ENCODE measurements at regions not wholly inside any gene's neighbourhood (a gene's known extent, or its start where the extent isn't known, plus 50 kb on each side); places are given as distances from the start of the nearest gene placed in this dataset.

GRCh38 chr10:57715233-57715632 lies 552.5 kb downstream of the IPMK start:
- Histone ChIP-seq H3K9me3 (replicated peaks; ENCODE audit: control insufficient read depth, insufficient read depth, low read length) (no peaks in the 10 kb centered on the region), H3K79me2 (ENCODE audit: control insufficient read depth, insufficient read depth, low read length) (no peaks in the 10 kb centered on the region), H3K4me3 (no peak overlapping the region), H4K20me1 (ENCODE audit: control insufficient read depth, insufficient read depth) (no peaks in the 10 kb centered on the region), H3K27me3 (replicated peaks in 1 of 2; ENCODE audit: control insufficient read depth in 2 of 2, insufficient read depth in 2 of 2, low read length in 1 of 2) (no peaks in the 10 kb centered on the region), H2AFZ (ENCODE audit: control insufficient read depth, low read depth, low read length) (no peak overlapping the region), H3K9ac (ENCODE audit: control insufficient read depth, insufficient read depth, low read length) (no peak overlapping the region), H3K4me1 (ENCODE audit: control insufficient read depth, insufficient read depth, low read length) (no peaks in the 10 kb centered on the region), H3K36me3 (ENCODE audit: control insufficient read depth in 2 of 2, insufficient read depth in 2 of 2, low read length in 1 of 2) (no peaks in the 10 kb centered on the region), H3K4me2 (ENCODE audit: control insufficient read depth, insufficient read depth) (no peak overlapping the region), H3K27ac (ENCODE audit: control insufficient read depth, insufficient read depth) (no peak overlapping the region)
- POLR2A ChIA-PET = no interaction called here
- RAD21 ChIA-PET (ENCODE audit: unreplicated experiment) = no interaction called here
- DNase-seq (ENCODE audit: low read depth, low spot score) = no peak
- ATAC-seq = no peak
- CTCF ChIA-PET = no interaction called here
- TF ChIP-seq MYB (IDR thresholded peaks at IDR 0.05; ENCODE audit: borderline replicate concordance, low read depth, low read length) = no peak
- TF ChIP-seq STAT1 (conservative IDR thresholded peaks at IDR 0.05) = no peak
- TF ChIP-seq ZNF24 (IDR thresholded peaks at IDR 0.05) = no peak
- TF ChIP-seq POLR2A (IDR thresholded peaks at IDR 0.05; ENCODE audit: low read depth, low read length) = no peak
- TF ChIP-seq TAF1 (IDR thresholded peaks at IDR 0.05; ENCODE audit: borderline replicate concordance, low read depth, low read length) = no peak
- no peak for TF ChIP-seq RELB (IDR thresholded peaks at IDR 0.05; ENCODE audit: low read depth)
- TF ChIP-seq SIX5 (IDR thresholded peaks at IDR 0.05; ENCODE audit: low read depth, low read length, severe bottlenecking) = no peak
- no peak for TF ChIP-seq JUNB (IDR thresholded peaks at IDR 0.05)
- 38% methylated on average over 2 of the region's 2 CpGs for WGBS (ENCODE audit: insufficient coverage, insufficient replicate concordance, low lambda C conversion rate, missing lambda C conversion rate)
- intact Hi-C loops (cut with micrococcal nuclease; ENCODE audit: unreplicated experiment) = no loop called here
- no peak for FAIRE-seq
- BruUV-seq (replicated peaks) = no TSS peak
- in situ Hi-C loops (cut with MboI) = loop anchor here (25.0 kb wide), 1 partner anchor 103 kb away; no protein-coding TSS in a partner anchor
- SMC1A ChIA-PET (ENCODE audit: uncharacterized antibody, unreplicated experiment) = interaction anchor here (0.6 to 0.7 kb wide), 2 partner anchors 107 to 438 kb away, joined by 3 read pairs; no protein-coding TSS in a partner anchor

GRCh38 chr10:57707300-57707658 lies 560.4 kb downstream of the IPMK start:
- POLR2A ChIA-PET = no interaction called here
- in situ Hi-C loops (cut with MboI) = loop anchor here (25.0 kb wide), 1 partner anchor 95 kb away; no protein-coding TSS in a partner anchor

More at GRCh38 chr10:57707300-57707658, 560.4 kb downstream of the IPMK start:
- RAD21 ChIA-PET (ENCODE audit: unreplicated experiment) = no interaction called here
- Histone ChIP-seq H3K79me2 (ENCODE audit: control insufficient read depth, insufficient read depth, low read length) (no peaks in the 10 kb centered on the region), H3K4me2 (ENCODE audit: control insufficient read depth, insufficient read depth) (no peak overlapping the region), H3K9me3 (replicated peaks; ENCODE audit: control insufficient read depth, insufficient read depth, low read length) (no peaks in the 10 kb centered on the region), H3K27ac (ENCODE audit: control insufficient read depth, insufficient read depth) (no peak overlapping the region), H3K4me3 (no peak overlapping the region), H3K4me1 (ENCODE audit: control insufficient read depth, insufficient read depth, low read length) (no peaks in the 10 kb centered on the region), H3K27me3 (replicated peaks in 1 of 2; ENCODE audit: control insufficient read depth in 2 of 2, insufficient read depth in 2 of 2, low read length in 1 of 2) (no peaks in the 10 kb centered on the region), H3K9ac (ENCODE audit: control insufficient read depth, insufficient read depth, low read length) (no peak overlapping the region), H4K20me1 (ENCODE audit: control insufficient read depth, insufficient read depth) (no peaks in the 10 kb centered on the region), H3K36me3 (ENCODE audit: control insufficient read depth in 2 of 2, insufficient read depth in 2 of 2, low read length in 1 of 2) (no peaks in the 10 kb centered on the region), H2AFZ (ENCODE audit: control insufficient read depth, low read depth, low read length) (no peak overlapping the region)
- DNase-seq (ENCODE audit: low read depth, low spot score) (no peak), FAIRE-seq (no peak), ATAC-seq (no peak)
- CTCF ChIA-PET = no interaction called here
- TF ChIP-seq BHLHE40 (IDR thresholded peaks at IDR 0.05; ENCODE audit: borderline replicate concordance in 1 of 2, low read depth in 2 of 2, low read length in 1 of 2) (no peak), SUZ12 (IDR thresholded peaks at IDR 0.05; ENCODE audit: unreplicated experiment) (no peak), RB1 (IDR thresholded peaks at IDR 0.05; ENCODE audit: borderline replicate concordance) (no peak), CHD1 (IDR thresholded peaks at IDR 0.05; ENCODE audit: low read depth, low read length) (no peak), WRNIP1 (IDR thresholded peaks at IDR 0.05; ENCODE audit: borderline replicate concordance, low read depth, low read length) (no peak)
- TF ChIP-seq, protein P1, sequence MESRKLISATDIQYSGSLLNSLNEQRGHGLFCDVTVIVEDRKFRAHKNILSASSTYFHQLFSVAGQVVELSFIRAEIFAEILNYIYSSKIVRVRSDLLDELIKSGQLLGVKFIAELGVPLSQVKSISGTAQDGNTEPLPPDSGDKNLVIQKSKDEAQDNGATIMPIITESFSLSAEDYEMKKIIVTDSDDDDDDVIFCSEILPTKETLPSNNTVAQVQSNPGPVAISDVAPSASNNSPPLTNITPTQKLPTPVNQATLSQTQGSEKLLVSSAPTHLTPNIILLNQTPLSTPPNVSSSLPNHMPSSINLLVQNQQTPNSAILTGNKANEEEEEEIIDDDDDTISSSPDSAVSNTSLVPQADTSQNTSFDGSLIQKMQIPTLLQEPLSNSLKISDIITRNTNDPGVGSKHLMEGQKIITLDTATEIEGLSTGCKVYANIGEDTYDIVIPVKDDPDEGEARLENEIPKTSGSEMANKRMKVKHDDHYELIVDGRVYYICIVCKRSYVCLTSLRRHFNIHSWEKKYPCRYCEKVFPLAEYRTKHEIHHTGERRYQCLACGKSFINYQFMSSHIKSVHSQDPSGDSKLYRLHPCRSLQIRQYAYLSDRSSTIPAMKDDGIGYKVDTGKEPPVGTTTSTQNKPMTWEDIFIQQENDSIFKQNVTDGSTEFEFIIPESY (IDR thresholded peaks at IDR 0.05) = no peak
- TF ChIP-seq, protein P2, sequence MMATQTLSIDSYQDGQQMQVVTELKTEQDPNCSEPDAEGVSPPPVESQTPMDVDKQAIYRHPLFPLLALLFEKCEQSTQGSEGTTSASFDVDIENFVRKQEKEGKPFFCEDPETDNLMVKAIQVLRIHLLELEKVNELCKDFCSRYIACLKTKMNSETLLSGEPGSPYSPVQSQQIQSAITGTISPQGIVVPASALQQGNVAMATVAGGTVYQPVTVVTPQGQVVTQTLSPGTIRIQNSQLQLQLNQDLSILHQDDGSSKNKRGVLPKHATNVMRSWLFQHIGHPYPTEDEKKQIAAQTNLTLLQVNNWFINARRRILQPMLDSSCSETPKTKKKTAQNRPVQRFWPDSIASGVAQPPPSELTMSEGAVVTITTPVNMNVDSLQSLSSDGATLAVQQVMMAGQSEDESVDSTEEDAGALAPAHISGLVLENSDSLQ (IDR thresholded peaks at IDR 0.05) = no peak
- intact Hi-C loops (cut with micrococcal nuclease; ENCODE audit: unreplicated experiment) = no loop called here
- no TSS peak for BruUV-seq (replicated peaks)
- SMC1A ChIA-PET (ENCODE audit: uncharacterized antibody, unreplicated experiment) = no interaction called here
- WGBS (ENCODE audit: insufficient coverage, insufficient replicate concordance, low lambda C conversion rate, missing lambda C conversion rate) = 0% methylated on average over 2 of the region's 2 CpGs

Data from GM12878 (cell line).